Stimulated activated memory B cell treated with anti-CD40 and anti-IgM and Interleukin-4, amounts not matched to agents 10 μg/mL and 1 μg/mL and 100 μg/mL, for 72 hours (primary cell): ENCODE measurements at regions not wholly inside any gene's neighbourhood (a gene's known extent, or its start where the extent isn't known, plus 50 kb on each side); places are given as distances from the start of the nearest gene placed in this dataset.

ENCODE experiments used
- ATAC-seq: fragments of 150-1000 bp; cut with Tn5 transposase; 2 replicates; pipeline ENCODE4 v1.10.0; 2021
- H3K27ac Mint-ChIP-seq: one replicate; pipeline ENCODE4 v1.8.0; 2022; ENCODE audit warnings: mild to moderate bottlenecking, mixed read lengths
- H3K27me3 Mint-ChIP-seq: one replicate; pipeline ENCODE4 v1.8.0; 2022; ENCODE audit warnings: mixed read lengths
- H3K36me3 Mint-ChIP-seq: one replicate; pipeline ENCODE4 v1.8.0; 2022; ENCODE audit warnings: mixed read lengths
- H3K4me1 Mint-ChIP-seq: one replicate; pipeline ENCODE4 v1.8.0; 2022; ENCODE audit warnings: mixed read lengths
- H3K4me3 Mint-ChIP-seq: one replicate; pipeline ENCODE4 v1.8.0; 2022; ENCODE audit warnings: mild to moderate bottlenecking, moderate library complexity, mixed read lengths
- H3K9me3 Mint-ChIP-seq: one replicate; pipeline ENCODE4 v1.8.0; 2022; ENCODE audit warnings: mixed read lengths

- Mint-ChIP-seq H3K4me1 (no peaks in the 10 kb centered on the region), H3K27ac (no peak overlapping the region), H3K27me3 (no peaks in the 10 kb centered on the region), H3K4me3 (no peak overlapping the region), H3K9me3 (peaks cover 4% of the 10 kb centered on the region), H3K36me3 (no peaks in the 10 kb centered on the region)
- ATAC-seq: no peak
Measured at GRCh38 chr7:9189703-9190102, 756.3 kb downstream of the NXPH1 start.

- Mint-ChIP-seq H3K4me3 (no peak overlapping the region), H3K9me3 (no peaks in the 10 kb centered on the region), H3K27me3 (no peaks in the 10 kb centered on the region), H3K36me3 (no peaks in the 10 kb centered on the region), H3K27ac (no peak overlapping the region), H3K4me1 (no peaks in the 10 kb centered on the region)
- ATAC-seq: no peak
Measured at GRCh38 chr7:9192969-9193368, 759.6 kb downstream of the NXPH1 start.

- ATAC-seq: no peak
- no peaks in the 10 kb centered on the region for H3K9me3 Mint-ChIP-seq
- no peaks in the 10 kb centered on the region for H3K27me3 Mint-ChIP-seq
- H3K4me3 Mint-ChIP-seq: no peak overlapping the region
- H3K36me3 Mint-ChIP-seq: no peaks in the 10 kb centered on the region
- H3K4me1 Mint-ChIP-seq: no peaks in the 10 kb centered on the region
- no peak overlapping the region for H3K27ac Mint-ChIP-seq
Measured at GRCh38 chr7:9200626-9201025, 767.2 kb downstream of the NXPH1 start.

GRCh38 chr7:9201928-9202327 lies 768.5 kb downstream of the NXPH1 start:
- no peaks in the 10 kb centered on the region for H3K4me1 Mint-ChIP-seq
- no peak for ATAC-seq
- no peak overlapping the region for H3K4me3 Mint-ChIP-seq
- no peak overlapping the region for H3K27ac Mint-ChIP-seq
- no peaks in the 10 kb centered on the region for H3K36me3 Mint-ChIP-seq
- H3K9me3 Mint-ChIP-seq: no peaks in the 10 kb centered on the region
- H3K27me3 Mint-ChIP-seq: no peaks in the 10 kb centered on the region

- Mint-ChIP-seq H3K27ac (no peak overlapping the region), H3K4me3 (no peak overlapping the region), H3K36me3 (no peaks in the 10 kb centered on the region), H3K4me1 (no peaks in the 10 kb centered on the region), H3K9me3 (no peaks in the 10 kb centered on the region), H3K27me3 (no peaks in the 10 kb centered on the region)
- no peak for ATAC-seq
Measured at GRCh38 chr7:9204571-9204970, 771.2 kb downstream of the NXPH1 start.

- H3K36me3 Mint-ChIP-seq: no peaks in the 10 kb centered on the region
- H3K27ac Mint-ChIP-seq: no peak overlapping the region
- H3K9me3 Mint-ChIP-seq: no peaks in the 10 kb centered on the region
- H3K4me1 Mint-ChIP-seq: no peaks in the 10 kb centered on the region
- ATAC-seq: no peak
- no peak overlapping the region for H3K4me3 Mint-ChIP-seq
- H3K27me3 Mint-ChIP-seq: no peaks in the 10 kb centered on the region
Measured at GRCh38 chr7:9210114-9210513, 776.7 kb downstream of the NXPH1 start.

GRCh38 chr7:9217204-9217603 lies 783.8 kb downstream of the NXPH1 start:
- Mint-ChIP-seq H3K27me3 (no peaks in the 10 kb centered on the region), H3K27ac (no peak overlapping the region), H3K9me3 (no peaks in the 10 kb centered on the region), H3K4me1 (no peaks in the 10 kb centered on the region), H3K36me3 (no peaks in the 10 kb centered on the region), H3K4me3 (no peak overlapping the region)
- no peak for ATAC-seq

- no peak for ATAC-seq
- Mint-ChIP-seq H3K36me3 (no peaks in the 10 kb centered on the region), H3K9me3 (peaks cover 11% of the 10 kb centered on the region), H3K4me3 (no peak overlapping the region), H3K27ac (no peak overlapping the region), H3K4me1 (no peaks in the 10 kb centered on the region), H3K27me3 (no peaks in the 10 kb centered on the region)
Measured at GRCh38 chr7:9226500-9226899, 793.1 kb downstream of the NXPH1 start.

- peaks cover 6% of the 10 kb centered on the region for H3K9me3 Mint-ChIP-seq
- no peaks in the 10 kb centered on the region for H3K4me1 Mint-ChIP-seq
- no peak overlapping the region for H3K27ac Mint-ChIP-seq
- no peak overlapping the region for H3K4me3 Mint-ChIP-seq
- ATAC-seq: no peak
- H3K36me3 Mint-ChIP-seq: no peaks in the 10 kb centered on the region
- no peaks in the 10 kb centered on the region for H3K27me3 Mint-ChIP-seq
Measured at GRCh38 chr7:9231630-9232121, 798.3 kb downstream of the NXPH1 start.

GRCh38 chr7:9240001-9240400 lies 806.6 kb downstream of the NXPH1 start:
- Mint-ChIP-seq H3K4me3 (no peak overlapping the region), H3K36me3 (no peaks in the 10 kb centered on the region), H3K4me1 (no peaks in the 10 kb centered on the region), H3K9me3 (peaks cover 10% of the 10 kb centered on the region), H3K27ac (no peak overlapping the region), H3K27me3 (no peaks in the 10 kb centered on the region)
- no peak for ATAC-seq

GRCh38 chr7:9241826-9242225 lies 808.4 kb downstream of the NXPH1 start:
- Mint-ChIP-seq H3K4me1 (no peaks in the 10 kb centered on the region), H3K36me3 (no peaks in the 10 kb centered on the region), H3K27ac (no peak overlapping the region), H3K9me3 (peaks cover 7% of the 10 kb centered on the region), H3K27me3 (no peaks in the 10 kb centered on the region), H3K4me3 (no peak overlapping the region)
- ATAC-seq: no peak

- H3K27ac Mint-ChIP-seq: no peak overlapping the region
- ATAC-seq: no peak
Measured at GRCh38 chr7:9242636-9243035, 809.2 kb downstream of the NXPH1 start.

GRCh38 chr7:9250876-9251275 lies 817.5 kb downstream of the NXPH1 start:
- Mint-ChIP-seq H3K27me3 (no peaks in the 10 kb centered on the region), H3K36me3 (no peaks in the 10 kb centered on the region), H3K9me3 (peaks cover 5% of the 10 kb centered on the region), H3K4me3 (no peak overlapping the region), H3K27ac (no peak overlapping the region), H3K4me1 (no peaks in the 10 kb centered on the region)
- ATAC-seq: no peak

More at GRCh38 chr7:9242636-9243035, 809.2 kb downstream of the NXPH1 start:
- Mint-ChIP-seq H3K4me1 (no peaks in the 10 kb centered on the region), H3K27me3 (no peaks in the 10 kb centered on the region), H3K4me3 (no peak overlapping the region), H3K36me3 (no peaks in the 10 kb centered on the region), H3K9me3 (peaks cover 7% of the 10 kb centered on the region)

- Mint-ChIP-seq H3K27me3 (no peaks in the 10 kb centered on the region), H3K4me3 (no peak overlapping the region), H3K36me3 (no peaks in the 10 kb centered on the region), H3K9me3 (peaks cover 5% of the 10 kb centered on the region), H3K27ac (no peak overlapping the region), H3K4me1 (no peaks in the 10 kb centered on the region)
- ATAC-seq: no peak
Measured at GRCh38 chr7:9264395-9264794, 831.0 kb downstream of the NXPH1 start.

GRCh38 chr7:9280088-9280487 lies 846.7 kb downstream of the NXPH1 start:
- Mint-ChIP-seq H3K4me1 (no peaks in the 10 kb centered on the region), H3K4me3 (no peak overlapping the region), H3K36me3 (no peaks in the 10 kb centered on the region), H3K27ac (no peak overlapping the region), H3K27me3 (no peaks in the 10 kb centered on the region), H3K9me3 (no peaks in the 10 kb centered on the region)
- no peak for ATAC-seq

- Mint-ChIP-seq H3K27me3 (no peaks in the 10 kb centered on the region), H3K9me3 (peaks cover 3% of the 10 kb centered on the region), H3K4me1 (no peaks in the 10 kb centered on the region), H3K36me3 (no peaks in the 10 kb centered on the region), H3K27ac (no peak overlapping the region), H3K4me3 (no peak overlapping the region)
- no peak for ATAC-seq
Measured at GRCh38 chr7:9283246-9283645, 849.8 kb downstream of the NXPH1 start.

GRCh38 chr7:9302436-9302835 lies 869.0 kb downstream of the NXPH1 start:
- ATAC-seq: no peak
- Mint-ChIP-seq H3K36me3 (no peaks in the 10 kb centered on the region), H3K4me1 (no peaks in the 10 kb centered on the region)

More at GRCh38 chr7:9302436-9302835, 869.0 kb downstream of the NXPH1 start:
- Mint-ChIP-seq H3K9me3 (peaks cover 3% of the 10 kb centered on the region), H3K27ac (no peak overlapping the region), H3K27me3 (no peaks in the 10 kb centered on the region), H3K4me3 (no peak overlapping the region)
